ENCODE measurements at regions not wholly inside any gene's neighbourhood (a gene's known extent, or its start where the extent isn't known, plus 50 kb on each side); places are given as distances from the start of the nearest gene placed in this dataset.

GRCh38 chr2:195031411-195031810, 625.6 kb upstream of the SLC39A10 start:
- H3K36me3 Mint-ChIP-seq (ENCODE audit: low read depth): no peaks in the 10 kb centered on the region
- H3K4me1 Mint-ChIP-seq (ENCODE audit: low read depth): no peaks in the 10 kb centered on the region
- CTCF ChIA-PET: no interaction called here
- DNase-seq: no peak
- H3K4me3 Mint-ChIP-seq: no peak overlapping the region
- H3K27ac Mint-ChIP-seq: no peak overlapping the region
- no peaks in the 10 kb centered on the region for H3K9me3 Mint-ChIP-seq
- no peaks in the 10 kb centered on the region for H3K27me3 Mint-ChIP-seq (ENCODE audit: low read depth)
- intact Hi-C loops (cut with micrococcal nuclease): no loop called here

- CTCF ChIA-PET: no interaction called here
- no peaks in the 10 kb centered on the region for H3K4me1 Mint-ChIP-seq (ENCODE audit: low read depth)
- intact Hi-C loops (cut with micrococcal nuclease): no loop called here
- no peak for DNase-seq
- no peak overlapping the region for H3K27ac Mint-ChIP-seq
- H3K9me3 Mint-ChIP-seq: no peaks in the 10 kb centered on the region
- H3K36me3 Mint-ChIP-seq (ENCODE audit: low read depth): no peaks in the 10 kb centered on the region
- no peaks in the 10 kb centered on the region for H3K27me3 Mint-ChIP-seq (ENCODE audit: low read depth)
- no peak overlapping the region for H3K4me3 Mint-ChIP-seq
Measured at GRCh38 chr2:195029804-195030654, 627.0 kb upstream of the SLC39A10 start.

GRCh38 chr2:195027947-195028346, 629.1 kb upstream of the SLC39A10 start:
- H3K36me3 Mint-ChIP-seq (ENCODE audit: low read depth): no peaks in the 10 kb centered on the region
- no peak for DNase-seq
- intact Hi-C loops (cut with micrococcal nuclease): no loop called here
- CTCF ChIA-PET: no interaction called here
- no peaks in the 10 kb centered on the region for H3K9me3 Mint-ChIP-seq
- no peaks in the 10 kb centered on the region for H3K4me1 Mint-ChIP-seq (ENCODE audit: low read depth)
- no peak overlapping the region for H3K4me3 Mint-ChIP-seq
- no peaks in the 10 kb centered on the region for H3K27me3 Mint-ChIP-seq (ENCODE audit: low read depth)
- no peak overlapping the region for H3K27ac Mint-ChIP-seq

GRCh38 chr2:195026261-195026660, 630.8 kb upstream of the SLC39A10 start:
- CTCF ChIA-PET: interaction anchor here (0.8 kb wide), 1 partner anchor 9 kb away, joined by 3 read pairs; no protein-coding TSS in a partner anchor
- Mint-ChIP-seq H3K27ac (no peak overlapping the region), H3K27me3 (ENCODE audit: low read depth) (no peaks in the 10 kb centered on the region), H3K4me1 (ENCODE audit: low read depth) (peaks cover 12% of the 10 kb centered on the region), H3K36me3 (ENCODE audit: low read depth) (no peaks in the 10 kb centered on the region), H3K4me3 (no peak overlapping the region), H3K9me3 (no peaks in the 10 kb centered on the region)
- no peak for DNase-seq
- intact Hi-C loops (cut with micrococcal nuclease): no loop called here

GRCh38 chr2:195022508-195022830, 634.6 kb upstream of the SLC39A10 start:
- Mint-ChIP-seq H3K4me3 (no peak overlapping the region), H3K9me3 (no peaks in the 10 kb centered on the region), H3K4me1 (ENCODE audit: low read depth) (peaks cover 12% of the 10 kb centered on the region), H3K27ac (no peak overlapping the region), H3K27me3 (ENCODE audit: low read depth) (no peaks in the 10 kb centered on the region), H3K36me3 (ENCODE audit: low read depth) (no peaks in the 10 kb centered on the region)
- intact Hi-C loops (cut with micrococcal nuclease): no loop called here
- DNase-seq: no peak
- CTCF ChIA-PET: no interaction called here

- CTCF ChIA-PET: no interaction called here
- Mint-ChIP-seq H3K36me3 (ENCODE audit: low read depth) (no peaks in the 10 kb centered on the region), H3K27me3 (ENCODE audit: low read depth) (no peaks in the 10 kb centered on the region), H3K9me3 (no peaks in the 10 kb centered on the region), H3K4me3 (no peak overlapping the region), H3K4me1 (ENCODE audit: low read depth) (peaks cover 12% of the 10 kb centered on the region), H3K27ac (no peak overlapping the region)
- no peak for DNase-seq
- intact Hi-C loops (cut with micrococcal nuclease): no loop called here
Measured at GRCh38 chr2:195021711-195022507, 635.1 kb upstream of the SLC39A10 start.

- Mint-ChIP-seq H3K36me3 (ENCODE audit: low read depth) (no peaks in the 10 kb centered on the region), H3K4me3 (no peak overlapping the region), H3K9me3 (no peaks in the 10 kb centered on the region), H3K27ac (no peak overlapping the region), H3K4me1 (ENCODE audit: low read depth) (peaks cover 12% of the 10 kb centered on the region), H3K27me3 (ENCODE audit: low read depth) (no peaks in the 10 kb centered on the region)
- CTCF ChIA-PET: no interaction called here
- intact Hi-C loops (cut with micrococcal nuclease): no loop called here
- no peak for DNase-seq
Measured at GRCh38 chr2:195018462-195018861, 638.6 kb upstream of the SLC39A10 start.

GRCh38 chr2:195017890-195018289, 639.1 kb upstream of the SLC39A10 start:
- CTCF ChIA-PET: no interaction called here
- Mint-ChIP-seq H3K36me3 (ENCODE audit: low read depth) (no peaks in the 10 kb centered on the region), H3K27me3 (ENCODE audit: low read depth) (no peaks in the 10 kb centered on the region), H3K4me3 (no peak overlapping the region), H3K27ac (no peak overlapping the region), H3K4me1 (ENCODE audit: low read depth) (peaks cover 12% of the 10 kb centered on the region), H3K9me3 (no peaks in the 10 kb centered on the region)
- DNase-seq: no peak
- intact Hi-C loops (cut with micrococcal nuclease): no loop called here

GRCh38 chr2:195016841-195017240, 640.2 kb upstream of the SLC39A10 start:
- Mint-ChIP-seq H3K27ac (no peak overlapping the region), H3K27me3 (ENCODE audit: low read depth) (no peaks in the 10 kb centered on the region), H3K36me3 (ENCODE audit: low read depth) (no peaks in the 10 kb centered on the region), H3K9me3 (no peaks in the 10 kb centered on the region), H3K4me3 (no peak overlapping the region), H3K4me1 (ENCODE audit: low read depth) (peaks cover 6% of the 10 kb centered on the region)
- CTCF ChIA-PET: interaction anchor here (0.7 kb wide), 1 partner anchor 10 kb away, joined by 3 read pairs; no protein-coding TSS in a partner anchor
- DNase-seq: no peak
- intact Hi-C loops (cut with micrococcal nuclease): no loop called here

GRCh38 chr2:195009202-195009601, 647.8 kb upstream of the SLC39A10 start:
- CTCF ChIA-PET: no interaction called here

GRCh38 chr2:195006856-195007255, 650.2 kb upstream of the SLC39A10 start:
- CTCF ChIA-PET: no interaction called here
- DNase-seq: no peak
- H3K9me3 Mint-ChIP-seq: no peaks in the 10 kb centered on the region
- intact Hi-C loops (cut with micrococcal nuclease): no loop called here
- no peaks in the 10 kb centered on the region for H3K36me3 Mint-ChIP-seq (ENCODE audit: low read depth)
- H3K4me1 Mint-ChIP-seq (ENCODE audit: low read depth): no peaks in the 10 kb centered on the region
- H3K4me3 Mint-ChIP-seq: no peak overlapping the region
- H3K27ac Mint-ChIP-seq: no peak overlapping the region
- H3K27me3 Mint-ChIP-seq (ENCODE audit: low read depth): no peaks in the 10 kb centered on the region

More at GRCh38 chr2:195009202-195009601, 647.8 kb upstream of the SLC39A10 start:
- intact Hi-C loops (cut with micrococcal nuclease): no loop called here
- no peak for DNase-seq
- Mint-ChIP-seq H3K4me3 (no peak overlapping the region), H3K27ac (no peak overlapping the region), H3K36me3 (ENCODE audit: low read depth) (no peaks in the 10 kb centered on the region), H3K9me3 (no peaks in the 10 kb centered on the region), H3K27me3 (ENCODE audit: low read depth) (no peaks in the 10 kb centered on the region), H3K4me1 (ENCODE audit: low read depth) (no peaks in the 10 kb centered on the region)

GRCh38 chr2:195003881-195004471, 653.0 kb upstream of the SLC39A10 start:
- intact Hi-C loops (cut with micrococcal nuclease): no loop called here
- no peaks in the 10 kb centered on the region for H3K4me1 Mint-ChIP-seq (ENCODE audit: low read depth)
- CTCF ChIA-PET: interaction anchor here (0.8 kb wide), 1 partner anchor 935 kb away, joined by 3 read pairs; no protein-coding TSS in a partner anchor
- no peaks in the 10 kb centered on the region for H3K36me3 Mint-ChIP-seq (ENCODE audit: low read depth)
- no peak for DNase-seq
- no peaks in the 10 kb centered on the region for H3K27me3 Mint-ChIP-seq (ENCODE audit: low read depth)
- no peak overlapping the region for H3K4me3 Mint-ChIP-seq
- no peak overlapping the region for H3K27ac Mint-ChIP-seq
- no peaks in the 10 kb centered on the region for H3K9me3 Mint-ChIP-seq

All from activated naive CD4-positive, alpha-beta T cell treated with anti-CD3 and anti-CD28 coated beads for 36 hours (primary cell).